Fibroblast of peridontal ligament (primary cell): ENCODE measurements at regions not wholly inside any gene's neighbourhood (a gene's known extent, or its start where the extent isn't known, plus 50 kb on each side); places are given as distances from the start of the nearest gene placed in this dataset.
"Not testable (repeated sequence)": the region's sequence is repeated elsewhere in the genome, so short reads cannot be mapped to it uniquely, and the experiment has no call there.

ENCODE experiments used
- DNase-seq: peaks from one replicate; pipeline ENCODE4 v3.0.0-alpha.2; 2010; ENCODE audit errors: extremely low read depth

DNA sequence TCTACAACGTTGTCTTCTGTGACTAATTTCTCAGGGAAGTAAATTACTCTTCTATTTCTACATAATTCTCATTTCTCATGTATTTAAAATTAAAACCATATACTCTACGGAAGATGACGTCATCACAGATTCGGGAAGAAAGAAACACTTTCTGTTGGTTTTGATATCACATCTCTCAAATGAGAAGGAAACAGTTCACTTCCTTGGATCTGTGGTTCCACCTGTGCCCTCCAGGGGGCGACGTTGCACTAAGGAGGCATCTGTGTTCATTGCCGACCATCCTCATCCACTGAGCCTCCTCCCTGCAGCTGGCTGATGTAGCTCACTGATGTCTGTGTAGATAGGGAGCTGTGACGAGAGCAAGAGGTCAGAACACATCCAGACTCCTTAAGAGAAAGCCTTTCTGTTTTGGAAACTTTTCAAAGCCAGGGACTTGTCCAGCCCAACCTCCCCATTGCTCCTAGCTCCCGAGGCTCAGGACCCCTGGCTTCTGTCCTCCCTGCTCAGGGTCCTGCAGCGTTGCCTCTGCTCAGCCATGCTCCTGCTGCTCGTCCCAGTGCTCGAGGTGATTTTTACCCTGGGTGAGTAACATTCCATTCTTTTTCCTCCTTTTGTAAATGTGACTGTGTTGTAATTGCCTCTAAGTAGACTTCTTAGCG, 172.7 kb upstream of the OR4E1 start:
- no peak for DNase-seq

DNA sequence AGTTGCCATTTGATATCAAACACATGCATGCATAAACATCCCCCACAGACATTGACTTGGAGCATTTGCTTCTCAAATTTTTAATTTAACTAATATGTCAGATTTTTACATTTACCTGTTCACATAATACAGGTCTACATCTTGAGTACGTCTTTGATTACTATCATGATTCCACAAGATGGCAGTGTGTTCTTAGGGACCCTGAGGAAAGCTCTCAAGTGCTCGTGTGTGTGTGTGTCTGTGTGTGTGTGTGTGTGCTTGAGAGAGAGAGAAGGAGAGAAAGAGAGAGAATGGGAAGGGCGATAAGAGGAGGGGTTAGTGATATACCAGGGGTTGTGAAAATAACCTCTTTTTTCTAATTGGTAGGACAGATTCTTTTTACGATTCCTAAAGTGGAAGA, 167.1 kb upstream of the OR4E1 start:
- DNase-seq = no peak

DNA sequence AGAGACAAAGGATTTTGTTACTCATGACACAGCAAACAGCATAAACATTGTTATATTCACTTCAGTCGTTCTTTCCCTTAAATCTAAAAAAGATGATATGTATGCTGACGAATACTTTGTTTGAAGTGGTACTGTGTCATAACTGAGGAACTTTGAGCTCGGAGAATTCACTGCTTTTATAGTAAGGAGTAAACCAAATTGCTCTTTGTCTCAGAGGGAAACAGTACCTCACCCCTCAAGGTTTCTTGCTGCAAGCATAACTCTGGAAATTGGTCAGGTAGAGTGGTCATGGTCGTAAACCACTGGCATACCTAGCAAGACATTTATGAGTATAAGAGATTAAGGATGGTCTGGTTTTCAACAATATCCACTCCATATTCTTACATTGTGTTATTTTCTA, 160.2 kb upstream of the OR4E1 start:
- DNase-seq = no peak

DNA sequence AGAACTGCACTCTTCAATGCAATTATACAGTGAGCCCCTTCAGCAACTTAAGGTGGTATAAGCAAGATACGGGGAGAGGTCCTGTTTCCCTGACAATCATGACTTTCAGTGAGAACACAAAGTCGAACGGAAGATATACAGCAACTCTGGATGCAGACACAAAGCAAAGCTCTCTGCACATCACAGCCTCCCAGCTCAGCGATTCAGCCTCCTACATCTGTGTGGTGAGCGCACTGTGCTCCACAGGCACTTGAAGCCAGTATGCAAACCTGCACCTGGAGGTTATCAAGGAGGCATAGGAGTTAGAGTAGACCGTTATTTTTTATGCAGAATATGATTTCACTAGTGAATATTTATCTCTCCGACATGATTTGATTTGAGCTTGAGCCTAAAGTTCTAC, 152.2 kb upstream of the OR4E1 start:
- DNase-seq = no peak

DNA sequence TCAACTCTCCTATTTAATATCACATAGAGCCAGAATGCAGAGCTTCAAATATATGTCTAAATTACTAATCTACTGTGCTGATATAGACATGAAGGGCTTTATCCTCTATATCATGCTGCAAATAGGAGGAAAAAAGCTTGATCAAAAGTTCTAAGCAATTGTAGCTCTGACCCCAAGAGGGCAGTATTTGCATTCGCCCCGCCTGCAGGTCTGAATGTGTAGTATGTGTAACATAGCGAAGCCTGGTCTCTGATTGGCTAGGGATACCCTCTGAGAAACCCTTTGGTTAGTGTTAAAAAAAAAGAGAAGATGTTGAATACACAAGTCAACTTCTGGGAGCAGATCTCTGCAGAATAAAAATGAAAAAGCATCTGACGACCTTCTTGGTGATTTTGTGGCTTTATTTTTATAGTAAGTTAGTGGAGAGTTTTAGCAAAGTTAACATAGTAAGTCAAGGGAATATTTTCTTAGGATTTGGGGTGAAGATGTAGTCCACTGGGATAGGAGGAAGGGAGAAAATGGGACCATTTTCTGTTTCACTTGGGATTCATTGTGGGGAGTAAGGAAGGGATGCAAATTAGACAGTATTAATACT, 151.6 kb upstream of the OR4E1 start:
- no peak for DNase-seq

DNA sequence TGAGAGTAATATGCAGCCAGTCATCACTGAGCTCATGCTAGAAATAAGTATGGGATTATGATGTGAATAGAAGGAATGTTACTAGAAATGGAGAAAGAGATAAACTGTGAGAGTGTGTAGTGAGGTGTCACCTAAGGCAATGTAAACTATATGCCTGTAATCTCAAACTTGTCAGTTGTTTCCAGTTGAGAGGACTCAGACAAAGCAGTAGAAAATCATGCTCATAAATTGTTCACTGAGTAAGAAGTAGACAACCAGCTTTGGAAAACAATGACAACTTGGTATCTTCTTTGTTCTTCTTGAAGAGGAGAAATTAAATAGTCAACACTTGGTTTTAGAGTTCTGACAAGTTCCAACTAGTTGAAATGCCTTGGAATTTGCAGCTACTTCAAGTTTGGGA, 148.5 kb upstream of the OR4E1 start:
- DNase-seq = no peak

DNA sequence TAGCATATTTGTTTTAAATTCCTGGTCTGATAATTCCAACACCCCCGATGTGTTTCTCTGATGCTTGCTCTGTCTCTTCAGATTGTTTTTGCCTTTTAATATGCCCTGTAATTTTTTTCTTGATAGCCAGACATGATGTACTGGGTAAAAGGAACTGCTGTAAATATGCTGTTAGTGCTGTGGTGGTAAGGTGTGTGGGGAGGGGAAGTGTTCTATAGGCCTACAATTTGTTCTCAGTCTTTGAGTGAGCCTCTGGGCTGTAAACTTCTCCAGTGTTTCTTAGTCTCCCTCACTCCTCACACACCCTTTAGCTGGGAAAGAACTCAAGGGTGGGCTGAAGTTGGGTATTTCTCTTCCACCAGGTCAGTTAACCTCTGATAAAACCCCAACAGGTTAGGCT, 147.0 kb upstream of the OR4E1 start:
- DNase-seq = no peak

DNA sequence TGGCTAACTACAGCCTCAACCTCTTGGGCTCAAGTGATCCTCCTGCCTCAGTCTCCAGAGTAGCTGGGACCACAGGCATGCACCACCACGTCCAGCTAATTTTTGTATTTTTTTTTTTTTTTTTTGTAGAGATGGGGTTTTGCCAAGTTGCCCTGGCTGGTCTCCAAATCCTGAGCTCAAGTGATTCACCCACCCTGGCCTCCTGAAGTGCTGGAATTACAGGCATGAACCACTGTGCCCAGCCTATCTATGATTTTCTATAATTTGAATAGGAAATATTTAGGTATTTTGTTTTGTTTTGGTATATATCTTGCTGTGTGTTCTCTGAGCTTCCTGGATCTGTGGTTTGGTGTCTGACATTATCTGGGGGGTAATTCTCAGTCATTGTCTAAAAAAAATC, 146.3 kb upstream of the OR4E1 start:
- not testable (repeated sequence) for DNase-seq

DNA sequence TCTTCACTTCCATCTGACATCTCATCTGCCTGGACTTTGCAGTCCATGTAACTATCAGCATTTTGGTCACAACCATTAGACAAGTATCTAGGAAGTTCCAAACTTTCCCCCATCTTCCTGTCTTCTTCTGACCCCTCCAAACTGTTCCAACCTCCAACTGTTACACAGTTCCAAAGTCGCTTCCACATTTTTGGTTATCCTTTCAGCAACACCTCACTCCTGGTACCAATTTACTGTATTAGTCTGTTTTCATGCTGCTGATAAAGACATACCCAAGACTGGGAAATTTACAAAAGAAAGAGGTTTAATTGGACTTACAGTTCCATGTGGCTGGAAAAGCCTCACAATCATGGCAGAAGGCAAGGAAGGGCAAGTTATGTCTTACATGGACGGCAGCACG, 143.4 kb upstream of the OR4E1 start:
- DNase-seq = not testable (repeated sequence)

DNA sequence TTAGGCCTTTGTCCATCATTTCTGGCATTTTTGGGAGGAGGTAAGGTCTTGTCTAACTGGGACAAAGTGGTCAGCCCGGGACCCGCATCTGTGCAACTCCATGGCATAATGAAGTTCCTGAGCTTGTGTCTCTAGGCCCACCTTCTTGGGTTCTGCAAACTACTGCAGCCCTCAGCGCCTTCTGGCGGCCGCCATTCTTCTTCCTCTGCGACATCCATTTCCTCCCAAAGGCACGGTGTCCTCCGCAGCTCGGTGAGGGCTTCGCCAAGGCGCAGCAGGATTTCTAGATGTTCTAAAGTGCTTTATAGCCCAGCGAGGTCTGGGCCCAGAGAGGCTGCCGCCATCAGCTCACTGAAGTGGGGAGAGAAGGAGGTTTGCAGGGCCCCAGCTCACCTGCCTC, 134.4 kb upstream of the OR4E1 start:
- no peak for DNase-seq

DNA sequence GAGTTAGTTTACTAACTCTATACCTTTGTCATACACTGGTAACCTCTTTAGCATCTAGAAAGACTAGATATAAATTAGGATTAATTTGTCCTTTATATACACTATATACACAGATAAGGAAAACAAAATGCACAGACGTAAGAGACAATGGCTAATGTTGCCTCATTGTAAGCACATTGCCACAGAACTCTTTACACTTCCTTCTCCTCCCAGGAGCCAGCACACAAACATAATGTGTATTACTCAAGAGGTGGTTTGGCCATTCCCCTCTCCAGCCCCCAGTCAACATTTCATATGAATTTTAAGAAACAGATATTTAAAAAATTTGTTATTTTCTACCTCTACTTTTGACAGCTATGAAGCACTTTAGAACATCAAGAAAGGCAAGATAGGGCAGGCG, 131.4 kb upstream of the OR4E1 start:
- no peak for DNase-seq

DNA sequence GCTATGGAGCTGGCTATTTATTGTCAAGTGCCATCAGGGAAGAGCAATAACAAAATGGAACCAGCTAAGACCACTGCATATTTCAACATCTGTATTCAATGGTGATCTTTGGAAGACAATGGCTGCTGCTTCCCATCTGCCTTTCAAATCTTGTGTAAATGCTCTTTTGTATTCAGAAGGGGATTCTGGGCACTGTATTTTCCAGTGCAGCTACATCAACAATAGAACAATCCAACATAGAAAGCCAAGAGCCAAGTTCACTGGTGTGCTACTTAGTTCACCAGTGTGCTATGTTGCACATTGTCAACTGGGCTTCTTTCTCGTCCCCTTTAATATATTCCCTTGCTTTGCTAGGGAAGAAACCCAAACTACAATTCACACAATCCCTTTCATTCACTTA, 128.8 kb upstream of the OR4E1 start:
- DNase-seq = no peak

DNA sequence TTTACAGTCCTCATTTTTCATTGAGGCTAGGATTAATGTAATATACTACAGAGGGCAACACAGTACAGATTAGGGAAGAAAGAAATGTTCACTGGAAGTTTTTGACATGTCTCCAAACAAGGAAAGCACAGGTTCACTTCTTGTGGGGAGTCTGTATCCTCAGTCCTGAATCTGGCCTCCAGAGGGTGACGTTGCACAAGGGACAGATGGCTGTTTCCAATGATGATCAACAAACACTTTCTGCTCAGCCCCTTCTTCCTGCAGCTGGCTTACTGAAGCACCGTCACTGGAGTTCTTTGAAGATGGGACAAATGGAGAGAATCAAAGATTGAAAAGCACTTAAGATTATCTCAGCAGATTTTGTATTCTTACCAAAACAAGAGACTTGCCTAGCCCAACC, 123.3 kb upstream of the OR4E1 start:
- no peak for DNase-seq

DNA sequence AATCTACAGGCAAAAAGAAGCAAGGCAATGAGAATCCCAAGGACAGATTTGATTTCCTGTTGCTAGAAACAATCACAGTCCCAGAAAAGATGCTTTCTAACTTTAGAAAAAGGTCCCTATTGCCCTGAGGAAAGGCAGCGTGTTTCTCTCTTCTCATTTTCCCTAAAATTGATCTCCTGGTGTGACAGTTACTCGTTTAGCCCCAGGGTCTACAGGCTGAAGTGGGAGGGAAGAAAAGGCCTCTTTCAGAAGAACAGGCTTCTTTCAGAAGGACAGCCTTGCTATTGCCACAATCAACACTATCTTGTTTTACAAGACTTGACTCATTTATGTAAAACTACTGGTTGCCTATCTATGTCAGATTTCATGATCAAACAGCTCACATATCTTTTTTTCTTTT, 121.8 kb upstream of the OR4E1 start:
- no peak for DNase-seq

DNA sequence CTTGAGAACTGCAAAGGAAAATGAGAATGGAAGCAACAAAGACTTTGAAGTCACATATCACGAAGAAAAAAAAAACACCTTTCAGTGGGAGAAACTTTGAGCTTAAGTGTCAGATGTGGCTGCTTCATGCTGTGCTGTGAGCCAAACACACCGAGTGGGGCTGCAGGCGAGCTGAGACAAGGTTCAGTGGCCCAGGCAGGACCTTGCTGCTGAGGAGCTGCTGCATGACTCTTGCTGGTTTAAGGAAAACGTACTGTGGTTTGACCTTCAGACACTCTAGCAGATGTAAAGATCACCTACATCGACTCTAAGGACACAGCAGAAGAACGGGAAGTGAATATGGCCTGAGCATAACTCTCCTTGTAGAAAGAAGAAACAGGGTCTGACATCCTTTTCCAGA, 118.1 kb upstream of the OR4E1 start:
- no peak for DNase-seq

DNA sequence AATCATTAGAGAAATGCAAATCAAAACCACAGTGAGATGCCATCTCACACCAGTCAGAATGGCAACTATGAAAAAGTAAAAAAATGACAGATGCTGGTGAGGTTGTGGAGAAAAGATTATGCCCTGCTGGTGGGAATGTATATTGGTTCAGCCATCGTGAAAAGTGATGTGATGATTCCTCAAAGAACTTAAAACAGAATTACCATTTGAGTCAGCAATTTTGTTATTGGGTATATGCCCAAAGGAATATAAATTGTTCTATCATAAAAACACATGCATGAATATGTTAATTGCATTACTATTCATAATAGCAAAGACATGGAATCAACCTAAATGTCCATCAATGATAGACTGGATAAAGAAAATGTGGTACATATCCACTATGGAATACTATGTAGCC, 115.1 kb upstream of the OR4E1 start:
- DNase-seq = not testable (repeated sequence)

DNA sequence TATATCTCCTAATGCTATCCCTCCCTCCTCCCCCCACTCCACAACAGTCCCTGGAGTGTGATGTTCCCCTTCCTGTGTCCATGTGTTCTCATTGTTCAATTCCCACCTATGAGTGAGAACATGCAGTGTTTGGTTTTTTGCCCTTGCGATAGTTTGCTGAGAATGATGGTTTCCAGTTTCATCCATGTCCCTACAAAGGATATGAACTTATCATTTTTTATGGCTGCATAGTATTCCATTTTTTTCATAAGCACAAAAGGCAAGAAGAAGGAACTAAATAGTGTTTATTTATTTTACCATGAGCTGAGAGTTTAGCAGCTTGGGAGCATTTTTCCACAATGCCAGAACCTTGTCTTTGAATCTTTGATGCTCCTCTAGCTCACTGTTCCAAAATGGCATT, 113.6 kb upstream of the OR4E1 start:
- not testable (repeated sequence) for DNase-seq

DNA sequence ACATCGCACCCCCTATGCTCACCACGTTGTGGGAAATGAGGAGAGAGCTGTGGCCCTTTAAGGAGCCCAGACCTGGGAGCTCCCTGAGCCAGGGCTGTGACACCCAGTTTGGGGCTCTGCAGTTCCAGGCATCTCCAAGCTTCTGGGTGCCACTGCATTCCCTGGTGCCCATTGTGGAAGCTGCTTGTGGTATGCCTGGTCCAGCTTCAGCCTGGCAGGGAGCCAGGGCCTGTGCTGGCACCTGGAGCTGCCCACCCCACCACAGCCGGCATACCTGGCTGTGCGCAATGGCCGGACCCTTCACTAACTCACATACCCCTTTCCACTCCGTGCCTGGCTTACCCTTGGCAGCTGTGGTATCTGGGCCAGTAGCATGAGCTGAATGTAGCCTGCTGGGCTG, 107.9 kb upstream of the OR4E1 start:
- DNase-seq = no peak

DNA sequence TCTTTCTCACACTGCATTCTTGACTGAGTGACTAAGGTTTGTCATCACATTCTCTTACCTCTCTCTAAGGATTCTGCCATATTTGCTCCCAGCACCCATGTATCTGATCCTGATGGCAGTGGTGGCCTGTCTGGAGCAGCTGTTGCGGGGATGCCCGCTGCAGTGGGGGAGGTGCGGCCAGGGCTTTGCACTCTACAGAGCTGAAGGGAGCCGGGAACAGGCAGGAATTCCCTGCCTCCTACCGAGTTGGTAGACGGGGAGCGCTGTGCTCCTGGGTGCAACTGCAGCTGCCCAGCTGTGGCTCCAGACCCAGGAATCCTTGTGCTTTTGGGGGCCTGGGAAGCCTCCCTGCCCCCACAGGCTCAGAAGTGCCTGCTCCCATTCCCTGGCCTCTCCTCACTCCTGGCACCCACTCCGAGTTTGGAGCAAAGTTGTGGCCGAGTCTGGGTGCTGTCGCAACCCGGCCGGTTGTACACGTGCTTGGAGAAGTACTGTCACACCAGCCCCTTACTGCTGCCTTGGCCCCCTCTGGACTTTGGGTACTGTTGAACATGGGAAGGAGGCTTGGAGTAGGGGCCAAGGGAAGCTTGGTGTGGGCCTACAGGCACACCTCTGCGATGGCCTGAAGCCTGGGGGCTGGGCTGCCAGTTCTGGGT, 106.9 kb upstream of the OR4E1 start:
- no peak for DNase-seq

DNA sequence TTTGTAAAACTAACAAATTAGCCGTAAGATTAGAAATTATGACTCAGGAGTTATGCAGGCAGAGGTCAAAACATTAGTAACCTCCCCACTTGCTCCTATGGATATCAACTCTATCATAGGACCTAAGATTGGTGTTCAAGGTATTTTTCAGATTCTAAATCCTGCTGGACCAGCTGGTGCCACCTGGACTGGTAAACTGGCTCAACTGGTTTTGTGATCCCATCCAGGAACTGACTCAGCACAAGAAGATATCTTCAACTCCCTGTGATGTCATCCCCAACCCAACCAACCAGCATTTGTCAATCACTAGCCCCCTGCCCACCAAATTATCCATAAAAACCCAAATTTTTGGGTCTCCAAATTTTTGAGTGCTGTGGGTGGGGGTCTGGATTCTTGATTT, 98.1 kb upstream of the OR4E1 start:
- no peak for DNase-seq

DNA sequence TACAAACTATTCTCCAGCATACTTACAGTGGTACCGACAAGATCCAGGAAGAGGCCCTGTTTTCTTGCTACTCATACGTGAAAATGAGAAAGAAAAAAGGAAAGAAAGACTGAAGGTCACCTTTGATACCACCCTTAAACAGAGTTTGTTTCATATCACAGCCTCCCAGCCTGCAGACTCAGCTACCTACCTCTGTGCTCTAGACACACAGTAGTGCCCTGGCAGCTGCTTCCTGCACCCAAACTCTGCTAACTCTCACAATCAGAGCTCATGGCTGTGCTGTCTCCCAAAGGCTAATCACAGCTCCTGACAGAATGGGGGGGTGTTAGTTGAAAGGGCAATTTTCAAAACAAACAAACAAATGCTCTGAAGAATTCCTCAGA, 95.2 kb upstream of the OR4E1 start:
- no peak for DNase-seq

DNA sequence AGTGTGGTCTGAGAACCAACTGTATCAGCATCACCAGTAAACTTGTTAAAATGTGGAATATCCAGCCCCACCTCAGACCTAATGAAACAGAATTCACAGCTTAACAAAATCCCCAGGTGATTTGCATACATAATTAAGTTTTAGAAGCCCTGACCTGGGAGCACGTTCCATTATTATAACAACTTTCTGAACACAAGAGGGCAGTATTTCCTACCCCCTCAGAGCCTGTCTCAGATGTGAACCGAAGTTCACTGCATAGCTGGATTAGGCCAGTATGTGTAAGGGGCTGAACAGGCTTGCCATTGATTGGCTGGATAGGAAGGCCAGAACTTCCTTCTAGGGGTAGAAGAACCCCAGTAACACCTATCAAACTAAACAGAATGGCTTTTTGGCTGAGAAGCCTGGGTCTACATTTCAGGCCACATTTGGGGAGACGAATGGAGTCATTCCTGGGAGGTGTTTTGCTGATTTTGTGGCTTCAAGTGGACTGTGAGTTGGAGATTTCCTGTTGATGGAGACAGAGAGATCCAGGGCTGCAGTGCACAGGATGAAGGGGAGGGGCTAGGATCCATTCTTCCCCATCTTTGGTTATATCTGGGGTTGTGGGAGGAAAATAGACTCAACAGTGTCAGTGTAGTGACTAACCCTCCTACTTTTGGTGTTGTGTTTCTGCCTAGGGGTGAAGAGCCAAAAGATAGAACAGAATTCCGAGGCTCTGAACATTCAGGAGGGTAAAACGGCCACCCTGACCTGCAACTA, 94.7 kb upstream of the OR4E1 start:
- no peak for DNase-seq

DNA sequence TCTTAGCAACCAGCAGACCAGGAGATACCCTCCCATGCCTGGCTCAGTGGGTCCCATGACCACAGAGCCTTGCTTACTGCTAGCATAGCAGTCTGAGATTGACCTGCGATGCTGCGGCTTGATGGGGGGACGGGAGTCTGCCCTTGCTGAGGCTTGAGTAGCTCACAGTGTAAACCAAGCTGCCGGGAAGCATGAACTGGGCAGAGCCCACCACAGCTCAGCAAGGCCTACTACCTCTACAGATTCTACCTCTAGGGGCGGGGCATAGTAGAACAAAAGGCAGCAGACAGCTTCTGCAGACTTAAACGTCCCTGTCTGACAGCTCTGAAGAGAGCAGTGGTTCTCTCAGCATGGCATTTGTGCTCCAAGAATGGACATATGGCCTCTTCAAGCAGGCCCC, 86.7 kb upstream of the OR4E1 start:
- DNase-seq = not testable (repeated sequence)
